ENCODE measurements at regions not wholly inside any gene's neighbourhood (a gene's known extent, or its start where the extent isn't known, plus 50 kb on each side); places are given as distances from the start of the nearest gene placed in this dataset.

DNA sequence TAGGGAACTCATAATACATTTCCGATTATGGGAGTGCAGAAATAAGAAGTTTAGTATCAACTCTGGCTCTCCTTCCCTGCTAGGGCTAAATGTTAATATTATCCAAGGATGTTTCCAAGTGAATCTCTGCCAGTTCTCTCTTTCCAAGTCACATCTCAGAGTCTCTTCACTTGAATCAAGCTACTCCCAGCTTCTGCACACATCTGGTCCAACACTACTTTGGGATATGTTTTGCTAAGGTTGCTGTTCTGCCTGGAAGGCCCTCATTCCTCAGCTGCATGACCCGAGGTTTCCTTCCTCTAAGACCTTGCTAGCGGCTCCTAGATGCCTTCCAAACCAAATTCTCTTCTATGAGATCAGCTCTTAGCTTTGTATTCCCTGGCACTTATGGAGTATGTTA lies 331.8 kb downstream of the GJA1 start:
- TF ChIP-seq, protein P1, sequence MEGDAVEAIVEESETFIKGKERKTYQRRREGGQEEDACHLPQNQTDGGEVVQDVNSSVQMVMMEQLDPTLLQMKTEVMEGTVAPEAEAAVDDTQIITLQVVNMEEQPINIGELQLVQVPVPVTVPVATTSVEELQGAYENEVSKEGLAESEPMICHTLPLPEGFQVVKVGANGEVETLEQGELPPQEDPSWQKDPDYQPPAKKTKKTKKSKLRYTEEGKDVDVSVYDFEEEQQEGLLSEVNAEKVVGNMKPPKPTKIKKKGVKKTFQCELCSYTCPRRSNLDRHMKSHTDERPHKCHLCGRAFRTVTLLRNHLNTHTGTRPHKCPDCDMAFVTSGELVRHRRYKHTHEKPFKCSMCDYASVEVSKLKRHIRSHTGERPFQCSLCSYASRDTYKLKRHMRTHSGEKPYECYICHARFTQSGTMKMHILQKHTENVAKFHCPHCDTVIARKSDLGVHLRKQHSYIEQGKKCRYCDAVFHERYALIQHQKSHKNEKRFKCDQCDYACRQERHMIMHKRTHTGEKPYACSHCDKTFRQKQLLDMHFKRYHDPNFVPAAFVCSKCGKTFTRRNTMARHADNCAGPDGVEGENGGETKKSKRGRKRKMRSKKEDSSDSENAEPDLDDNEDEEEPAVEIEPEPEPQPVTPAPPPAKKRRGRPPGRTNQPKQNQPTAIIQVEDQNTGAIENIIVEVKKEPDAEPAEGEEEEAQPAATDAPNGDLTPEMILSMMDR (IDR thresholded peaks at IDR 0.05): no peak
- TF ChIP-seq POLR2AphosphoS5 (IDR thresholded peaks at IDR 0.05): no peak
